Endothelial cell of umbilical vein (primary cell): ENCODE measurements at regions not wholly inside any gene's neighbourhood (a gene's known extent, or its start where the extent isn't known, plus 50 kb on each side); places are given as distances from the start of the nearest gene placed in this dataset.

ENCODE experiments used
- BruUV-seq: library from RNA; stranded (reverse); fragments of 400-500 nt; replicated peaks from 2 replicates; lab custom pipeline; 2021; lab: Mats Ljungman, UMichigan
- CTCF ChIA-PET: fragments of 300-600, 350-600 bp; sonication (Branson Sonifier 250); formaldehyde crosslinking; loops from one replicate; lab custom pipeline; 2021; ENCODE audit warnings: antibody characterized with exemption, inconsistent platforms; lab: Charles Lee
- POLR2A ChIA-PET: fragments of 300-600, 350-600 bp; sonication (Branson Sonifier 250); formaldehyde crosslinking; loops from one replicate; lab custom pipeline; 2021; ENCODE audit warnings: antibody characterized with exemption, inconsistent platforms; lab: Charles Lee
- DNase-seq: peaks from one replicate; pipeline ENCODE4 v3.0.0-alpha.2; 2011; ENCODE audit warnings: low read depth, low spot score
- FAIRE-seq: peaks from 2 replicates; lab custom pipeline; 2011; peaks lifted over from hg19 to GRCh38; lab: Jason Lieb, UNC
- H2AFZ ChIP-seq: 2 replicates; pipeline ENCODE4 v1.6.0; 2012; ENCODE audit warnings: low read depth, low read length, control low read depth, inconsistent platforms
- H3K27ac ChIP-seq: 2 replicates; pipeline ENCODE4 v1.5.1; 2011; ENCODE audit warnings: low read depth, mild to moderate bottlenecking, control low read depth, low read length, moderate library complexity; ENCODE audit not compliant: insufficient read depth
- H3K27me3 ChIP-seq, 2 experiments: 2 replicates each; pipeline versions ENCODE4 v1.6.0 to v1.6.1; 2011; ENCODE audit warnings: low read length in 2 of 2, mixed read lengths in 1 of 2; ENCODE audit not compliant: control insufficient read depth in 2 of 2, insufficient read depth in 2 of 2
- H3K36me3 ChIP-seq, 2 experiments: 2 replicates in 1 of 2; 3 replicates in 1 of 2; pipeline ENCODE4 v1.5.1; 2011; ENCODE audit warnings: low read length in 2 of 2, mild to moderate bottlenecking in 1 of 2, moderate library complexity in 1 of 2; ENCODE audit not compliant: control insufficient read depth in 2 of 2, insufficient read depth in 2 of 2; ENCODE audit errors: extremely low read depth in 1 of 2
- H3K4me1 ChIP-seq: 3 replicates; pipeline ENCODE4 v1.5.1; 2011; ENCODE audit warnings: mild to moderate bottlenecking, low read length; ENCODE audit not compliant: control insufficient read depth, insufficient read depth; ENCODE audit errors: extremely low read depth
- H3K4me2 ChIP-seq: 2 replicates; pipeline ENCODE4 v1.6.1; 2011; ENCODE audit warnings: low read length, control low read depth, mixed read lengths; ENCODE audit not compliant: insufficient read depth
- H3K4me3 ChIP-seq, 3 experiments: fragments of 200-600 bp in 1 of 3; sonication (generic), shearing (Covaris generic) in 1 of 3; replicated peaks in 1 of 3; 2 replicates each; pipeline ENCODE4 v1.5.1; 2011 to 2016; ENCODE audit warnings: control low read depth in 3 of 3, low read length in 3 of 3, mild to moderate bottlenecking in 2 of 3, inconsistent platforms in 1 of 3, low read depth in 1 of 3, moderate library complexity in 1 of 3; ENCODE audit not compliant: insufficient read depth in 1 of 3
- H3K79me2 ChIP-seq: 2 replicates; pipeline ENCODE4 v1.6.0; 2012; ENCODE audit warnings: low read length, inconsistent platforms; ENCODE audit not compliant: control insufficient read depth, insufficient read depth
- H3K9ac ChIP-seq: replicated peaks from 2 replicates; pipeline ENCODE3; 2011; ENCODE audit warnings: low read length, control low read depth; ENCODE audit not compliant: insufficient read depth; ENCODE audit errors: extremely low read depth
- H3K9me1 ChIP-seq: replicated peaks from 3 replicates; pipeline ENCODE4 v1.6.0; 2011; ENCODE audit warnings: mild to moderate bottlenecking, low read length; ENCODE audit not compliant: control insufficient read depth, insufficient read depth; ENCODE audit errors: extremely low read depth
- H3K9me3 ChIP-seq: replicated peaks from 2 replicates; pipeline ENCODE4 v1.5.1; 2012; ENCODE audit warnings: low read length, inconsistent platforms; ENCODE audit not compliant: control insufficient read depth, insufficient read depth
- H4K20me1 ChIP-seq: replicated peaks from 2 replicates; pipeline ENCODE3; 2011; ENCODE audit warnings: mild to moderate bottlenecking, low read length; ENCODE audit not compliant: control insufficient read depth, insufficient read depth; ENCODE audit errors: extremely low read depth
- CTCF ChIP-seq, 2 donors: IDR thresholded peaks; 1 replicate in 1 of 2; 2 replicates in 1 of 2; pipeline ENCODE4 v1.5.1; 2011; ENCODE audit warnings: low read length in 2 of 2, mild to moderate bottlenecking in 2 of 2, moderate library complexity in 2 of 2, control low read depth in 1 of 2, inconsistent platforms in 1 of 2, low read depth in 1 of 2; ENCODE audit not compliant: insufficient read depth in 1 of 2; ENCODE audit errors: extremely low read depth in 1 of 2
- EZH2 ChIP-seq: IDR thresholded peaks from 2 replicates; pipeline ENCODE4 v1.6.1; 2012; ENCODE audit warnings: borderline replicate concordance, low read depth, mild to moderate bottlenecking, moderate library complexity, low read length, inconsistent platforms; ENCODE audit not compliant: severe bottlenecking
- FOS ChIP-seq: IDR thresholded peaks from 2 replicates; pipeline ENCODE4 v1.6.1; 2011; ENCODE audit warnings: mild to moderate bottlenecking, low read length, moderate library complexity, borderline replicate concordance; ENCODE audit not compliant: insufficient read depth
- GATA2 ChIP-seq: IDR thresholded peaks from 2 replicates; pipeline ENCODE4 v1.7.0; 2011; ENCODE audit warnings: low read depth, mild to moderate bottlenecking, moderate library complexity, mixed read lengths, low read length; ENCODE audit not compliant: insufficient read length, insufficient read depth
- JUN ChIP-seq: IDR thresholded peaks from 2 replicates; pipeline ENCODE4 v1.6.1; 2011; ENCODE audit warnings: borderline replicate concordance, low read depth; ENCODE audit not compliant: insufficient read length, insufficient read depth
- MAX ChIP-seq: IDR thresholded peaks from 2 replicates; pipeline ENCODE4 v1.6.1; 2011; ENCODE audit not compliant: insufficient read depth, insufficient read length
- MYC ChIP-seq: IDR thresholded peaks from one replicate; pipeline ENCODE4 v1.6.1; 2011; ENCODE audit warnings: mild to moderate bottlenecking, low read depth, low read length
- POLR2A ChIP-seq: IDR thresholded peaks from 2 replicates; pipeline ENCODE4 v1.6.1; 2012; ENCODE audit warnings: low read depth, mild to moderate bottlenecking, control low read depth, low read length
- POLR2AphosphoS5 ChIP-seq: IDR thresholded peaks from 2 replicates; pipeline ENCODE4 v1.6.1; 2012; ENCODE audit warnings: low read depth, mild to moderate bottlenecking, control low read depth, low read length, moderate library complexity; ENCODE audit not compliant: insufficient read depth
- dilution Hi-C: fragments of 300-500 bp; cut with MboI; formaldehyde crosslinking; loops from one replicate; pipeline ENCODE4 v1.15.0; 2019; ENCODE audit warnings: low sequenced_read_pairs; ENCODE audit not compliant: extremely low pct_ligation_motif_present
- intact Hi-C: fragments of 100-400 bp; cut with micrococcal nuclease; formaldehyde crosslinking; loops from one replicate; pipeline ENCODE4 v1.10.0; 2022

- H3K4me2 ChIP-seq, result no peak overlapping the region
- CTCF ChIA-PET, result no interaction called here
- no peaks in the 10 kb centered on the region for H3K36me3 ChIP-seq
- no peak for DNase-seq
- dilution Hi-C loops, result no loop called here
- no peaks in the 10 kb centered on the region for H3K27me3 ChIP-seq
- H3K4me3 ChIP-seq, result no peak overlapping the region
- H3K79me2 ChIP-seq, result no peaks in the 10 kb centered on the region
- H3K4me1 ChIP-seq, result no peaks in the 10 kb centered on the region
- no peak overlapping the region for H3K9ac ChIP-seq
- H4K20me1 ChIP-seq, result no peaks in the 10 kb centered on the region
- FAIRE-seq, result no peak
- H2AFZ ChIP-seq, result no peak overlapping the region
- BruUV-seq, result no TSS peak
- H3K9me3 ChIP-seq, result no peaks in the 10 kb centered on the region
- POLR2A ChIA-PET, result no interaction called here
- no peak for TF ChIP-seq POLR2A
- no peaks in the 10 kb centered on the region for H3K9me1 ChIP-seq
- no peak overlapping the region for H3K27ac ChIP-seq
- intact Hi-C loops, result no loop called here
These were observed 590.3 kb downstream of the PTPRU start for GRCh38 chr1:29826646-29827045.

GRCh38 chr1:29825941-29826415, 589.7 kb downstream of the PTPRU start:
- ChIA-PET POLR2A (no interaction called here), CTCF (no interaction called here)
- no peak for FAIRE-seq

More at GRCh38 chr1:29825941-29826415, 589.7 kb downstream of the PTPRU start:
- Histone ChIP-seq H3K36me3 (no peaks in the 10 kb centered on the region), H3K9me1 (no peaks in the 10 kb centered on the region), H3K9ac (no peak overlapping the region), H3K9me3 (no peaks in the 10 kb centered on the region), H3K27me3 (no peaks in the 10 kb centered on the region), H3K4me3 (no peak overlapping the region), H3K4me1 (no peaks in the 10 kb centered on the region), H3K79me2 (no peaks in the 10 kb centered on the region), H4K20me1 (no peaks in the 10 kb centered on the region), H3K27ac (no peak overlapping the region), H3K4me2 (no peak overlapping the region), H2AFZ (no peak overlapping the region)
- intact Hi-C loops, result no loop called here
- dilution Hi-C loops, result no loop called here
- no TSS peak for BruUV-seq
- DNase-seq, result no peak
- TF ChIP-seq GATA2, result no peak
- no peak for TF ChIP-seq JUN
- no peak for TF ChIP-seq EZH2
- TF ChIP-seq MYC, result no peak
- no peak for TF ChIP-seq MAX
- TF ChIP-seq POLR2A, result no peak
- no peak for TF ChIP-seq FOS
- TF ChIP-seq POLR2AphosphoS5, result no peak
- TF ChIP-seq CTCF (IDR thresholded peaks at IDR 0.05; ENCODE audit: extremely low read depth in 1 of 2, insufficient read depth in 1 of 2, low read depth in 1 of 2, low read length in 2 of 2), result no peak
